HG03565 (cell line): ENCODE measurements at regions not wholly inside any gene's neighbourhood (a gene's known extent, or its start where the extent isn't known, plus 50 kb on each side); places are given as distances from the start of the nearest gene placed in this dataset.

Experiments used
- ATAC-seq: cut with Tn5 transposase; IDR thresholded peaks from one replicate; pipeline ENCODE4 v1.9.1; 2021; ENCODE audit warnings: mild to moderate bottlenecking, moderate library complexity; ENCODE audit not compliant: unreplicated experiment

GRCh38 chr12:42812086-42812485 lies 222.5 kb upstream of the PRICKLE1 start:
- ATAC-seq: no peak

GRCh38 chr12:42810006-42810405 lies 220.5 kb upstream of the PRICKLE1 start:
- ATAC-seq: no peak

GRCh38 chr12:42809226-42809625 lies 219.7 kb upstream of the PRICKLE1 start:
- no peak for ATAC-seq

DNA sequence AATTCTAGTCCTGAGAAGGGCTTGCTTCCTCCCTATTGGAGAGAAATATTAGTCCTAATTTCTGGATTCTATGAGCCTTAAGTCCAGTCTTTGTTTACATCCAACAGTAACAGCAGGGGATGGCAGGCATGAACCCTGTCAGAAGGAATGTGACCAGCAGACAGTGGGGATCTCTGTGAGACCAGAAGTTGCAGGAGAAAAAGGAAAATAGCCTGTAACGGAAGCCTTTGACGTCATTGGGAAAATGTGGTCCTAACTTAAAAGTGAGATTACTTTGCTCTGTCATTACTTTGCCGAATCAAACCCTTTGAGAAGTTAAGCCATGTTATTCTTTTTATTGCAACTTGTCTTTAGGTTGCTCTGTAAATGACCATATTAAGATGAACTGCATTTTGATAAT lies 218.2 kb upstream of the PRICKLE1 start:
- no peak for ATAC-seq

DNA sequence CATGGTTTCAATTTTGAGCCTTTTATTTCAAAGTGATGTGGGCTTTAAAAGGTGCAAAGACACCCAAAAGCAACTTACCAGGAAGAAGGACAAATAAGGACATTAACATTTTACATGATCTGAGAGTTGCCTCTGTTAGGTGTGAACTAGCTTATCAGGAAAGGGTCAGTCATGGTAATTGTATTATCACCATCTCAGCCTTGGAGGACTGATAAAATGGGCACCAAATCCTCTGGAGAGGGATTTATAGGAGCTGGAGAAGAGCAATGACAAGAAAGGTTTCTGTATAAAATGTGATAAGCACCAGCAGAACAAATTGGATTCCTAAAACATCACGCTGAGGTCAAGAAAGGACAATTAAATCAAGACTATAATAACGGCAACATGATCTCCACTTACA lies 217.7 kb upstream of the PRICKLE1 start:
- ATAC-seq: no peak

- ATAC-seq: no peak
Measured at GRCh38 chr12:42804928-42805327, 215.4 kb upstream of the PRICKLE1 start.

DNA sequence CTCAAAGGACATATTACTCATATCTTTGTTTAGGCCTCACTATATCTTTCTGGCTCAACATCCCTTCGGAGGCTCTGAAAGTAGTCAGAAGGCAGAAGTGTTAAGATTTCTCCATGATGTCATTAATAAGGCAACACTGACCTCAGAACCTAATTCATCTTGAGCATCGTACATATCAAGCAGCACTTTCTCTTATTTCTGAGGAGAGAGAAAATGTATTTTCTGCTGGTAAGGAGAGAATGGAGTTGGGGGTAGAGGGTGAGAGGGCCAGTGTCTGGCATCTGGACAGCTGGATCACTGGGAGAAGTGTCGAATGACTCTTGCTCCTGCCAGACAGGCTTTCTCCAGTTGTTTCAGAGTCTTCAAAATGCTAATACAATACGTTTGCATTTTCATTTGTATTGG lies 213.2 kb upstream of the PRICKLE1 start:
- no peak for ATAC-seq

DNA sequence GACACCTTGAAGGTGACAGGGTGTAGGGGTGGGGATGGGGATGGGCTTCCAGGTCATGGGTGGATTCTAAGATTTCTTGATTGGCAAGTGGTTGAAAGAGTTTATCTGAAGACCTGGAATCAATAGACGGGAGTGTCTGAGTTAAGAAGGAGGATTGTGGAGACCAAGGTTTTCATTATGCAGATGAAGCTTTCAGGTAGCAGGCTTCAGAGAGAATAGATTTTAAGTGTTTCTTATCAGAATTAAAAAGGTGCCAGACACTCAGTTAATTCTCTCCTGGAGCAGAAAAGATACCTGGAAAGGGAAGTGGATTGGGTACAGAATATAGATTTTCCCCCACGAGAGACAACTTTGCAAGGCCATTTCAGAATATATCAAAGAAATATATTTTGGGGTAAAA lies 211.7 kb upstream of the PRICKLE1 start:
- no peak for ATAC-seq

GRCh38 chr12:42799966-42800365 lies 210.4 kb upstream of the PRICKLE1 start:
- ATAC-seq: no peak

DNA sequence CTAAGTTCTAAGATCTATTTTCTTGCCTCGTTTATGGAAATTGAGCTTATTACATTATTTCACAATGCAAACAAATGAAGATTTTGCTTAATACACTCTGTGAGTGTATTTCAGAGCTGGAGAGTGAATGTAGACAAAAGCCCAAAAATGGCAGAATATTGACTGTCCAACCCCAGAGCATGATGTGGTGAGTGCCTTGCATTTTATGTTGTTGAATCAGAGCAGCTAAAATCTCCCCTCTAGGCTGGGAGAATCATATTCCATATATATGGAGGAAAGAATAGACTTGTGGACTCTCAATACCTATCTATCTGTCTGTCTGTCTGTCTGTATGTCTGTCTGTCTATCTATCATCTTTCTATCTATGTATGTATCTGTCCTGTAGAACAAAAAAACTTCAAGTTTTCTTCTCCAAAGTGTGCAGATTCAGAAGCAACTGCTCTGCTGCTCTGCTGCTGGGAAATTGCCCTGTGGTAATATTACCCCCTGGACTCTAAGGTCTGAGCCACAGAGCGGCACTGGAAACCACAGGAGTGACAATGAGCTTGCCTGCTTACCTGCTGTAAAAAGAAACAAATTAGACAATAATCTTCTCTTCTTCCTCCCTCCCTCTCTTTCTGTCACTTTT lies 209.4 kb upstream of the PRICKLE1 start:
- no peak for ATAC-seq

DNA sequence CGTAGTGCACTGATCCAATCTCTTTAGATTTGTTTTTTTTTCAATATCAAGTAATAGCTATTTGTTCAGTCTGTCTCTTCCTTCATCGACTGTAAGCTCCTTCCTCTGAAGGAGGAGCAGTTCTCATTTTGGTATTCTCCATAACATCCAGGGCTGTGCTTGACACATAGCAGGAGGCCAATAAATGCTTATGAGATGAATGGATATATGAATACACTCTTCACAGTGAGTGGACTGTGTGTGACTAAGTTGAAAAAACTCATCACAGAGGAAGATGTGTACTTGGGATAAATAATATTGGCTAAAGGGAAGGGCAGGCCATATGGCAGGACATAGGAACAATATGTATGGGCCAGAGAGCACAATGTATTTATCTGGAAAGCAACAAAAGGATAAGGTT lies 205.3 kb upstream of the PRICKLE1 start:
- no peak for ATAC-seq

DNA sequence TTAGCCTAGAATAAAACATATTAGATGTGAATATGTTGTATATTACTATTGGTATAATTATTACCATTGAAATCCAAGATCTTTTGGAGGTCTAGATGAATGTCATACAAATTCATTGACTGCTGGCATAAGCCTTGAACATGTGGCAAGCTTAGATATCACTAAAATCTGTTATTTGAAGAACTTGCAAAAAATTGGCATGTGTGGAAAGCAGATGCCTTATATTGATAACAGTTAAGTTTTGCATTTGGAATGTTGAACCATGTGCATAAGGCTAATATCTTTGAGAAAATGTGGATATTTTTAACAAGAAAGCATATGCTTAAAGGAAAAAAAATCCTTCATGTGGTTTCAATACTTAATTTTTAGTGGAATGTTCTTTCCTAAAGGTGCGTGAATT lies 203.6 kb upstream of the PRICKLE1 start:
- ATAC-seq: no peak

DNA sequence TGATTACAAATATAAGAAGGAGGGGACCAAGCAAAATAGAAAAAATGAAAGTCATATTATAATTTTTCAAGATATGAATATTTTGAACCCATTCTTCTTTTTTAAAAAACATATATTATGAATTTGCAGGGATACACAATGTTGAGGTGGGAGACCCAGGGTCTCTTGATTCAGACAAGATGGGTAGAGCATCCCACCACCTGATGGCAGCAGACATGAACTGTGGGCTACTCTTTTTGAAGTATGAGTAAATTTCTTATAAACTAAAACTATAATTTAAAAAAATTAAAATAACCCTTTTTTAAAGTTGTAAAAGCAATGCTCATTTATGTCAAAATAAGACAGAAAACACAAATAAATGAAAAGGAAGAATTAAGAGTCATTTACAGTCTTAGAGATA lies 202.7 kb upstream of the PRICKLE1 start:
- ATAC-seq: no peak

GRCh38 chr12:42791399-42791798 lies 201.9 kb upstream of the PRICKLE1 start:
- ATAC-seq: no peak

GRCh38 chr12:42790761-42791151 lies 201.2 kb upstream of the PRICKLE1 start:
- no peak for ATAC-seq

DNA sequence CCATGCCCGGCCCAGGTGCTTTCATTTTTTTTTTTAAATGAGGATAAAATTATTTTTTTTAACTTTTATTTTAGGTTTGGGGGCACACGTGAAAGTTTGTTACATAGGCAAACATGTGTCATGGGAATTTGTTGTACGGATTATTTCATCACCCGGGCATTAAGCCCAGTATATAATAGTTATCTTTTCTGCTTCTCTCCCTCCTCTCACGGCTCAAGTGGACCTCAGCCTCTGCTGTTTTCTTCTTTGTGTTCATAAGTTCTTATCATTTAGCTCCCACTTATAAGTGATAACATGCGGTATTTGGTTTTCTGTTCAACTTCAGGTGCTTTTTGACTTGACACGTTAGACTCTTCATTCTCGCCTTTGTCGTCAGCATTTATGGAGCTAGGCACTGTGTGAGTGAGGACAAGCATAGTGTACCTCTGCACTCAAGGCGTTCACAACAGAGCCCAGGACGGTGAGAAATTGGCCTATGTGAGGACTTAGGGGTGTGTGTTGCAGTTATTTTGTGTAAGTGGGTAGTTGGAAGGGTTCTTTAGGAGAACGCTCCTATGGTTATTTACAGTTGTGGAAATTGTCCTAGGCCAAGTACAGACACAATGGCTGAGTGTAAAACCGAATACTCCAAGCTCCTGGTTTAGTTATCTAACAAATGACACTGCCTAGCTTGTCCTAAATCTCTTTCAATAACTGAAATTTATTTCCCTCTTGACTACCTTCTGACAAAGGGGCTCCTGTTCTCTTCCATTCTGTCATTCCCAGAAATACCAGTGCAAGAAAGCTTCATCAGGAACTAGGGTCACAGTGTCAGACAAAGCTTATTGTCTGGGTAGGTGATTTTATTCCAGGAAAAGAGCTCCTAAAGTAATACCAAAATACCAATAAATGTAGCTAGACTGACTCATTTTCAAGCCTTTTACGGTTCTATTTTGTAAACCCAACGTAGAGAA lies 200.5 kb upstream of the PRICKLE1 start:
- ATAC-seq: no peak

- ATAC-seq: no peak
Measured at GRCh38 chr12:42786400-42787148, 197.0 kb upstream of the PRICKLE1 start.

DNA sequence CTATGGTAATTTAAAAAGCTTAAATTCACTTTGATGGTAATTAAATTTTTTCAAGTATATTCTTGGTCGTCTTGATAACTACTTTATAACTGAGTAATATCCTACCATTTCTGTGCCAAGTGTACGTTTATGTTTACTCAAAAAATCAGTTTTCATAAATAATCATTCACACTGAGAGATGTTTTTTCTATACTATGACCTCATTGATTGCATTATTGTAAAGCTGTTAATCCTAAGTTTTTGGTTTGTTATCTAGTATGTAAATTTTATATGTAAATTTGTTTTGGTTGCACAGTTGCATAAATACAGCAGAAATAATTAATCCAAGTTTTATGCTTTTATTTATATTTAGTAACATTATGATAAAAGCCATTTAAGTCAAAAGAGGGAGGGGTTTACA lies 196.4 kb upstream of the PRICKLE1 start:
- ATAC-seq: no peak

DNA sequence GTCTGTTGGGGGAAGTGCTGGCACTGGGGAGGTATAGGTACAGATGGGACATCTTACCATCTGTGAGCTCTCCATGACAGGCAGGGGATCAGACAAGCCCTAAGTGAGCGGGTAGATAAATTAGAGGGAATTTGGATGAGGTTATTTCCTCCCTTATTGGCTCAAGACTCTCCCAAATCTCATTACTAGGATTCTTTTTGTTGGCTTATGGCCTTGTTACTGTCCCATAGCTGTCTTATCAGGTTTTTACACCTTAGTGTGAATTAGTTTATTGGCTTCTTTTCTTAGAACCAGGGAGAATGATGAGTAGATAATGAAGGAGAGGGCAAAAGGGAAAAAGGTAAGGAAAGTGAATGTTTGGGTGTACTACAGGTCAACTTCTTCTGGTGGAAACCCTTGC lies 191.1 kb upstream of the PRICKLE1 start:
- ATAC-seq: no peak

GRCh38 chr12:42779186-42779859 lies 189.8 kb upstream of the PRICKLE1 start:
- no peak for ATAC-seq

GRCh38 chr12:42776396-42776795 lies 186.8 kb upstream of the PRICKLE1 start:
- no peak for ATAC-seq
